GM12873 (cell line): ENCODE measurements at regions not wholly inside any gene's neighbourhood (a gene's known extent, or its start where the extent isn't known, plus 50 kb on each side); places are given as distances from the start of the nearest gene placed in this dataset.

Experiments used
- CTCF ChIP-seq: IDR thresholded peaks from 2 replicates; pipeline ENCODE4 v1.5.1; 2012; ENCODE audit warnings: low read depth, mild to moderate bottlenecking, moderate library complexity, low read length, control low read depth; ENCODE audit not compliant: insufficient read depth; ENCODE audit errors: missing control alignments

GRCh38 chr4:64903986-64904385, 494.7 kb upstream of the TECRL start:
- TF ChIP-seq CTCF: no peak

- no peak for TF ChIP-seq CTCF
Measured at GRCh38 chr4:64899563-64899962, 490.3 kb upstream of the TECRL start.

- TF ChIP-seq CTCF: no peak
Measured at GRCh38 chr4:64897683-64898082, 488.4 kb upstream of the TECRL start.

GRCh38 chr4:64895031-64895430, 485.8 kb upstream of the TECRL start:
- TF ChIP-seq CTCF: no peak

- TF ChIP-seq CTCF: no peak
Measured at GRCh38 chr4:64893205-64893604, 484.0 kb upstream of the TECRL start.

- TF ChIP-seq CTCF: no peak
Measured at GRCh38 chr4:64889906-64890610, 480.8 kb upstream of the TECRL start.

- no peak for TF ChIP-seq CTCF
Measured at GRCh38 chr4:64883087-64883807, 474.0 kb upstream of the TECRL start.
